ENCODE measurements at regions not wholly inside any gene's neighbourhood (a gene's known extent, or its start where the extent isn't known, plus 50 kb on each side); places are given as distances from the start of the nearest gene placed in this dataset.

DNA sequence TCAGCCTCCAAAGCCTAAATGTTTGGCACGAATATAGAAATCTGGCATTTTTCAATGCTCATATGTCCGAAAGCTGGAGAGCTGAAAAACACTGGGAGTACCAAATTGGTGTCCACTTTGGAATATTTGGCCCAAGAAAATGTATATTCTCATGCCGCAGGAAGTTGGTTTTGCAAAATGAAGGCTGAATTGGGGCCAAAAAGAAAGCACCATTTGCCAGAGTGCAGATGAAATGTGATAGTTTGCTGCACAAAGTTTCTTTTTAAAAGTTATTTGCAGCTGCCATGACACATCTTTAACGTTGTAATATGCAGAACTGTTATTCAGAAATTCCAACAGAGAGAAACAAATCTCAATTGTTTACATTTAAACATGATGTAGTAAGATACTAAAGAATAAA, 124.2 kb upstream of the LYPLAL1 start:
- TF ChIP-seq, protein P1, sequence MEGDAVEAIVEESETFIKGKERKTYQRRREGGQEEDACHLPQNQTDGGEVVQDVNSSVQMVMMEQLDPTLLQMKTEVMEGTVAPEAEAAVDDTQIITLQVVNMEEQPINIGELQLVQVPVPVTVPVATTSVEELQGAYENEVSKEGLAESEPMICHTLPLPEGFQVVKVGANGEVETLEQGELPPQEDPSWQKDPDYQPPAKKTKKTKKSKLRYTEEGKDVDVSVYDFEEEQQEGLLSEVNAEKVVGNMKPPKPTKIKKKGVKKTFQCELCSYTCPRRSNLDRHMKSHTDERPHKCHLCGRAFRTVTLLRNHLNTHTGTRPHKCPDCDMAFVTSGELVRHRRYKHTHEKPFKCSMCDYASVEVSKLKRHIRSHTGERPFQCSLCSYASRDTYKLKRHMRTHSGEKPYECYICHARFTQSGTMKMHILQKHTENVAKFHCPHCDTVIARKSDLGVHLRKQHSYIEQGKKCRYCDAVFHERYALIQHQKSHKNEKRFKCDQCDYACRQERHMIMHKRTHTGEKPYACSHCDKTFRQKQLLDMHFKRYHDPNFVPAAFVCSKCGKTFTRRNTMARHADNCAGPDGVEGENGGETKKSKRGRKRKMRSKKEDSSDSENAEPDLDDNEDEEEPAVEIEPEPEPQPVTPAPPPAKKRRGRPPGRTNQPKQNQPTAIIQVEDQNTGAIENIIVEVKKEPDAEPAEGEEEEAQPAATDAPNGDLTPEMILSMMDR (IDR thresholded peaks at IDR 0.05), result no peak
- TF ChIP-seq POLR2A (IDR thresholded peaks at IDR 0.05) (no peak), EP300 (IDR thresholded peaks at IDR 0.05) (no peak), POLR2AphosphoS5 (IDR thresholded peaks at IDR 0.05) (no peak)

Data from upper lobe of left lung (tissue), 4 donors.